Calu3 (cell line): ENCODE measurements at regions not wholly inside any gene's neighbourhood (a gene's known extent, or its start where the extent isn't known, plus 50 kb on each side); places are given as distances from the start of the nearest gene placed in this dataset.
A peak's percentile ranks its signal among the peaks of the same experiment; 100 is the strongest.

Experiments used
- BruUV-seq: library from RNA; stranded (reverse); fragments of 400-500 nt; replicated peaks from 2 replicates; lab custom pipeline; 2021; lab: Mats Ljungman, UMichigan
- CTCF ChIA-PET: fragments of 300-600 bp; sonication (Branson Sonifier 250); formaldehyde crosslinking; loops from one replicate; lab custom pipeline; 2022; ENCODE audit warnings: antibody characterized with exemption; lab: Charles Lee
- DNase-seq: peaks from one replicate; pipeline ENCODE4 v3.0.0; 2022
- H3K27ac Mint-ChIP-seq: one replicate; pipeline ENCODE4 v1.8.0; 2022; ENCODE audit warnings: mixed read lengths; ENCODE audit not compliant: unreplicated experiment
- H3K27me3 Mint-ChIP-seq: one replicate; pipeline ENCODE4 v1.8.0; 2022; ENCODE audit warnings: mixed read lengths; ENCODE audit not compliant: unreplicated experiment
- H3K36me3 Mint-ChIP-seq: one replicate; pipeline ENCODE4 v1.8.0; 2022; ENCODE audit warnings: mild to moderate bottlenecking, moderate library complexity, mixed read lengths; ENCODE audit not compliant: insufficient read depth, unreplicated experiment
- H3K4me1 Mint-ChIP-seq: one replicate; pipeline ENCODE4 v1.8.0; 2022; ENCODE audit warnings: mild to moderate bottlenecking, low read depth, mixed read lengths; ENCODE audit not compliant: unreplicated experiment
- H3K4me3 Mint-ChIP-seq: one replicate; pipeline ENCODE4 v1.8.0; 2022; ENCODE audit warnings: mild to moderate bottlenecking, low read depth, moderate library complexity, mixed read lengths; ENCODE audit not compliant: unreplicated experiment
- H3K9me3 Mint-ChIP-seq: one replicate; pipeline ENCODE4 v1.8.0; 2022; ENCODE audit warnings: low read depth, mixed read lengths; ENCODE audit not compliant: unreplicated experiment
- CTCF ChIP-seq: fragments of 200-600 bp; IDR thresholded peaks from one replicate; pipeline ENCODE4 v1.8.0; 2022; ENCODE audit warnings: antibody characterized with exemption; ENCODE audit not compliant: unreplicated experiment
- intact Hi-C: fragments of 100-400 bp; cut with micrococcal nuclease; formaldehyde crosslinking; loops from one replicate; pipeline ENCODE4 v1.10.0; 2022; ENCODE audit not compliant: unreplicated experiment

GRCh38 chr6:137342607-137343190 is 123.5 kb upstream of the IFNGR1 start:
- CTCF ChIA-PET: no interaction called here
- intact Hi-C loops: loop anchor here (1.0 to 5.0 kb wide), 2 partner anchors 75 to 299 kb away; no protein-coding TSS in a partner anchor
- Mint-ChIP-seq H3K36me3 (no peaks in the 10 kb centered on the region), H3K4me1 (no peaks in the 10 kb centered on the region), H3K9me3 (no peaks in the 10 kb centered on the region), H3K27me3 (no peaks in the 10 kb centered on the region), H3K4me3 (peak overlapping the region; percentile 28), H3K27ac (no peak overlapping the region)
- no peak for DNase-seq
- no TSS peak for BruUV-seq
- TF ChIP-seq CTCF: no peak

DNA sequence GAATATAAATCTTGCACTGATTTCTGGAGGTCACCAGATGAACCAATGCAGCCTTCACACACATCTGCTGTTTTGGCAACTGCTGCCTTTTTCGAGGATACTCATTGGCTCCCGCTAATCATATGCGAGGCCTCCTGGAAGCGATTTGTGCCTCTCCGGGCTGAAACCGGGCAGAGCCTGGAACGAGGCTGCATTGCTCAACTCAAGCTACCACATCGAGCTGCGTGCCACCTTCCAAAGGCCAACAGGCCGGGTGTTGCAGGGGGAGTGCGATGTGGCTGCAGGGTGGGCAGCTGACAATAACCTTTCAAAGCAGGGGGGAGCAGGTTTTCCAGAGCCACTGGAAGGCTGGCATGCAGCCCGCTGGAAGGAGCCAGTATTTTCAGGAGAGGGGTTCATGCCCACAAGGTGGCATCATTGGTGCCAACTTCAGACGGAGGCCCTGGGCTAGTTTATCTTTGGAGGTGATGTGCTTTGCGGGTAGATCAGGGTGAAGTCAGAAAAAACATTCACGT is 122.6 kb upstream of the IFNGR1 start:
- CTCF ChIA-PET: no interaction called here
- no TSS peak for BruUV-seq
- Mint-ChIP-seq H3K4me3 (peak overlapping the region; percentile 28), H3K9me3 (no peaks in the 10 kb centered on the region), H3K27ac (no peak overlapping the region), H3K4me1 (no peaks in the 10 kb centered on the region), H3K36me3 (no peaks in the 10 kb centered on the region), H3K27me3 (no peaks in the 10 kb centered on the region)
- intact Hi-C loops: loop anchor here (1.0 to 5.0 kb wide), 2 partner anchors 76 to 300 kb away; no protein-coding TSS in a partner anchor
- peak; percentile 52 for DNase-seq
- peak; percentile 32 for TF ChIP-seq CTCF

DNA sequence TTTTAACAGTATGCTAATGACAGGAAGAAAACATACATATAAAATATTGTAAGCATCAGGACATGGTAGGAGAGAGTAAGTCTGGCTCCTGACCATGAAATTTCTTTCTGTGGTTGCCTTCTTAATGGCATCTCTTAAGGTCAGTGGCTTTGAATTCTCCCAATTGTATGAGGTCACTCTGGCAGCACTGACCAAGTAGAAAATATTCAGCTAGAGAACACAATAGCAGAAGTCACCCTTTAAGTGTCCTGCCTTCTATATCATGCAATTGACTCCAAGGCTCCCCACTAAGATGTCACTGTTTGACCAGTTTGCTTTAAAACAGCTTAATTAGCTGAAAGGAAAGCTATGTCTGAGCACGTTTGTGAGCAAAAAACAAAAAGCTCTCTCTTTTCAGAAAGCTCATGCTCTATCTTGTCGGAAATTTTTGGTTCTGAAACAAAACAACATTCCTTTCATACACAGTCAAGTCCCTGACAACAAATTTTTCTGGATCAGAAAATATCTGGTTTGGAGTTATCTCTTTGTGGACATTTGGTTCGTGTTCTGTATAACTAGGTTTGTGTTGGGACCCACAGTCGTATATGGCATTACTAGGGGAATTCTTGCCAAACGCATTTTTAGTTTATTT is 120.9 kb upstream of the IFNGR1 start:
- CTCF ChIA-PET: interaction anchor here (0.7 kb wide), 1 partner anchor 302 kb away, joined by 3 read pairs; no protein-coding TSS in a partner anchor
- TF ChIP-seq CTCF: no peak
- Mint-ChIP-seq H3K27ac (no peak overlapping the region), H3K36me3 (no peaks in the 10 kb centered on the region), H3K9me3 (no peaks in the 10 kb centered on the region), H3K4me3 (no peak overlapping the region), H3K4me1 (no peaks in the 10 kb centered on the region), H3K27me3 (peaks cover 13% of the 10 kb centered on the region)
- DNase-seq: no peak
- intact Hi-C loops: loop anchor here (5.0 kb wide), 1 partner anchor 77 kb away; no protein-coding TSS in a partner anchor
- no TSS peak for BruUV-seq

DNA sequence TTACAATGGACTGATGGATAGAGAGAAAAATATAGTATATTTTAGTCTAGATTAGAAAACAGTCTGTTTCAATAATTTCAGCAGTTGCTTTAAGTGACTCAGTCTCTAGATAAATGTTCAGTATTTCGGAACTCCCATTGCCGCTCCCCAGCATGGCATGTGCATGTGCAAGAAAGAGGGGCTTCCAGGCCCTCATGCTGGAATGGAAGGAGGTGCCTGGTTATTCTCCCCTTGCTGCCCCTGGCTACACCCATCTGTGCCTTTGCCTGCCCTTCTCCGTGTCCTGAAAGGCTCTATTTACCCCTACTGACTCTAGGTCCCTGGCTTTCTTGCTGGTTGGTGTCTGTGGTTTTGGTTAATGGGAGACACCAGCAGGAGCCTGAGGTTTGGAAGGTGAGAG is 115.7 kb upstream of the IFNGR1 start:
- DNase-seq: no peak
- H3K27ac Mint-ChIP-seq: no peak overlapping the region
- peaks cover 29% of the 10 kb centered on the region for H3K27me3 Mint-ChIP-seq
- no peak overlapping the region for H3K4me3 Mint-ChIP-seq
- BruUV-seq: no TSS peak
- no peak for TF ChIP-seq CTCF
- intact Hi-C loops: no loop called here
- CTCF ChIA-PET: no interaction called here
- no peaks in the 10 kb centered on the region for H3K36me3 Mint-ChIP-seq
- H3K4me1 Mint-ChIP-seq: no peaks in the 10 kb centered on the region
- no peaks in the 10 kb centered on the region for H3K9me3 Mint-ChIP-seq
